DND-41 (cell line): ENCODE measurements at regions not wholly inside any gene's neighbourhood (a gene's known extent, or its start where the extent isn't known, plus 50 kb on each side); places are given as distances from the start of the nearest gene placed in this dataset.

Experiments used
- CTCF ChIP-seq: IDR thresholded peaks from 2 replicates; pipeline ENCODE4 v1.5.1; 2012; ENCODE audit warnings: borderline replicate concordance, low read length, moderate library complexity, mild to moderate bottlenecking; ENCODE audit not compliant: poor library complexity, severe bottlenecking; ENCODE audit errors: extremely low read depth
- EZH2 ChIP-seq: IDR thresholded peaks from 3 replicates; pipeline ENCODE4 v1.6.1; 2012; ENCODE audit warnings: borderline replicate concordance, low read depth, mild to moderate bottlenecking, moderate library complexity, low read length, inconsistent platforms; ENCODE audit not compliant: severe bottlenecking

GRCh38 chr1:14281412-14281811, 317.1 kb upstream of the KAZN start:
- no peak for TF ChIP-seq CTCF
- TF ChIP-seq EZH2: no peak
